ENCODE measurements at regions not wholly inside any gene's neighbourhood (a gene's known extent, or its start where the extent isn't known, plus 50 kb on each side); places are given as distances from the start of the nearest gene placed in this dataset.

DNA sequence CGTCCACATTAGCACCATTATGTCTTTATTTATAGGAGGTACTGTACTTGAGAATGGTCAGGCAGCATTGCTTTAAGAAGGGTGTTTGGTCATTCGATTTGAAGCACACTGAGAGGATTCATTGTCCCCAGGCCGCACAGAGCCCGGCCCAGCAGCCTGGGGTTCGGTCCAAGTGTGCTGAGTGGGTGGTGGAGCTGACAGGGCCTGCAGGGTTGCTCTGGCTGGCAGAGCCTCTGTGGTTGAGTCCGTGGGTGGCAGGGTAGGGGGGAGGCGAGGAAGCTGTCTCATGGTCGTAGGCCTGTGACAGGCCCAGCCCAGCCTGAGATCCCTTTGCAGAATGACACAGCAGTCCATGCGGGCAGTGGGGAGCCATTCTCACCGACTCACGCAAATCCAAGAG lies 227.7 kb upstream of the TOPAZ1 start:
- no peaks in the 10 kb centered on the region for H3K4me1 ChIP-seq (ENCODE audit: insufficient read depth)
- H2AFZ ChIP-seq = no peak overlapping the region
- TF ChIP-seq, protein P1, sequence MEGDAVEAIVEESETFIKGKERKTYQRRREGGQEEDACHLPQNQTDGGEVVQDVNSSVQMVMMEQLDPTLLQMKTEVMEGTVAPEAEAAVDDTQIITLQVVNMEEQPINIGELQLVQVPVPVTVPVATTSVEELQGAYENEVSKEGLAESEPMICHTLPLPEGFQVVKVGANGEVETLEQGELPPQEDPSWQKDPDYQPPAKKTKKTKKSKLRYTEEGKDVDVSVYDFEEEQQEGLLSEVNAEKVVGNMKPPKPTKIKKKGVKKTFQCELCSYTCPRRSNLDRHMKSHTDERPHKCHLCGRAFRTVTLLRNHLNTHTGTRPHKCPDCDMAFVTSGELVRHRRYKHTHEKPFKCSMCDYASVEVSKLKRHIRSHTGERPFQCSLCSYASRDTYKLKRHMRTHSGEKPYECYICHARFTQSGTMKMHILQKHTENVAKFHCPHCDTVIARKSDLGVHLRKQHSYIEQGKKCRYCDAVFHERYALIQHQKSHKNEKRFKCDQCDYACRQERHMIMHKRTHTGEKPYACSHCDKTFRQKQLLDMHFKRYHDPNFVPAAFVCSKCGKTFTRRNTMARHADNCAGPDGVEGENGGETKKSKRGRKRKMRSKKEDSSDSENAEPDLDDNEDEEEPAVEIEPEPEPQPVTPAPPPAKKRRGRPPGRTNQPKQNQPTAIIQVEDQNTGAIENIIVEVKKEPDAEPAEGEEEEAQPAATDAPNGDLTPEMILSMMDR (IDR thresholded peaks at IDR 0.05; ENCODE audit: poor library complexity) = no peak
- H3K27ac ChIP-seq = no peak overlapping the region
- no peak for DNase-seq (ENCODE audit: low spot score)
- H3K36me3 ChIP-seq (replicated peaks; ENCODE audit: insufficient read depth, low read depth) = no peaks in the 10 kb centered on the region
- no peak overlapping the region for H3K4me3 ChIP-seq
- no peaks in the 10 kb centered on the region for H3K9me3 ChIP-seq (ENCODE audit: low read depth)
- H3K79me2 ChIP-seq = no peaks in the 10 kb centered on the region
- no peaks in the 10 kb centered on the region for H4K20me1 ChIP-seq (ENCODE audit: insufficient read depth, poor library complexity, severe bottlenecking)
- 90% methylated on average over 11 of the region's 11 CpGs for WGBS (ENCODE audit: low lambda C conversion rate, missing lambda C conversion rate)
- H3K27me3 ChIP-seq = peaks cover 14% of the 10 kb centered on the region
- H3K4me2 ChIP-seq = no peak overlapping the region
- H3K9me2 ChIP-seq (replicated peaks; ENCODE audit: insufficient read depth) = no peaks in the 10 kb centered on the region

DNA sequence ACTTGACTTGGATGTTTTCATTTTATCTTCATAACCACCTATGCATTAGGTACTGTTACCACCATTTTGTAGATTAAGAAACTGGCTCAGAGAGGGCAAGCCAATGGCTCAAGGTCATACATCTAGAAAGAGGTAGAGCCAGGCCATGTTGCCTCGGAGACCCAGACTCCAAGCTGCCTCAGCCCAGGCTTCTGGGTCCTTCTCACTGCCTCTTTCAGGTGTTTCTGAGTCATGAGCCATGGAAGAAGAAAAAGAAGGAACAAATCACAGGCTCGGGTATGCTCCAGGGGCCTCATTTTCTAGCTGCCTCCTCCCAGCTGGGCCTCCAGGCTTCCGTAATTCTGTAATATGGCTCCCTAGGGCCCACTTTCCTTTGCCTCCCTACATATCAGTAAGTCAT lies 226.5 kb upstream of the TOPAZ1 start:
- Histone ChIP-seq H3K79me2 (no peaks in the 10 kb centered on the region), H3K9me3 (ENCODE audit: low read depth) (no peaks in the 10 kb centered on the region), H3K4me1 (ENCODE audit: insufficient read depth) (no peaks in the 10 kb centered on the region), H3K36me3 (replicated peaks; ENCODE audit: insufficient read depth, low read depth) (no peaks in the 10 kb centered on the region), H3K4me3 (no peak overlapping the region), H3K9me2 (replicated peaks; ENCODE audit: insufficient read depth) (no peaks in the 10 kb centered on the region), H3K27ac (no peak overlapping the region), H2AFZ (no peak overlapping the region), H4K20me1 (ENCODE audit: insufficient read depth, poor library complexity, severe bottlenecking) (no peaks in the 10 kb centered on the region), H3K27me3 (peaks cover 24% of the 10 kb centered on the region), H3K4me2 (no peak overlapping the region)
- no peak for DNase-seq (ENCODE audit: low spot score)
- 91% methylated on average over 3 of the region's 3 CpGs for WGBS (ENCODE audit: low lambda C conversion rate, missing lambda C conversion rate)
- no peak for TF ChIP-seq EZH2 (IDR thresholded peaks at IDR 0.05; ENCODE audit: borderline replicate concordance)
- no peak for TF ChIP-seq EZH2phosphoT487 (IDR thresholded peaks at IDR 0.05; ENCODE audit: low read depth, severe bottlenecking, unreplicated experiment)
- TF ChIP-seq, protein P1 (IDR thresholded peaks at IDR 0.05; ENCODE audit: poor library complexity) = no peak

DNA sequence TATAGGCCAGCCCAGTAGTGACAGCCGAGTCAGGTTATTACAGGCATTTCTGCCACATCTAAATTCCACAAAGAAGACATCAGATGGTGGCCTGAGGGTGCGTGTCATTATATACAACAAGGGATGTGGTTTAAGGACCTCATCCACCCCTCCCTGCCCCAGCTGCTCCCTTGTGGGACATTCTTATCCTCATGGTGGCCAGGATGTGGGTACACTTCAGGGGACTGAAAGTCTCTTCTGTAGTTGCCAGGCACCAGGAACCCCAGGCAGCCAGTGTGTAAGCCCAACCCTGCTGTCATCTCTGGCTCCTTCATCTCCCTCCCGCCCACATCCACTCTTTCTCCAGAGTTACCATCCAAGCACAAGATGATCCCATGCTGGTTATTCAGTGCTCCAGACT lies 224.9 kb upstream of the TOPAZ1 start:
- no peak overlapping the region for H2AFZ ChIP-seq
- TF ChIP-seq, protein P1 (IDR thresholded peaks at IDR 0.05; ENCODE audit: poor library complexity) = no peak
- TF ChIP-seq EZH2 (IDR thresholded peaks at IDR 0.05; ENCODE audit: borderline replicate concordance) (no peak), EZH2phosphoT487 (IDR thresholded peaks at IDR 0.05; ENCODE audit: low read depth, severe bottlenecking, unreplicated experiment) (no peak)
- H3K9me3 ChIP-seq (ENCODE audit: low read depth) = no peaks in the 10 kb centered on the region
- DNase-seq (ENCODE audit: low spot score) = no peak
- no peaks in the 10 kb centered on the region for H3K9me2 ChIP-seq (replicated peaks; ENCODE audit: insufficient read depth)
- no peaks in the 10 kb centered on the region for H4K20me1 ChIP-seq (ENCODE audit: insufficient read depth, poor library complexity, severe bottlenecking)
- H3K4me3 ChIP-seq = no peak overlapping the region
- 84% methylated on average over 3 of the region's 3 CpGs for WGBS (ENCODE audit: low lambda C conversion rate, missing lambda C conversion rate)
- no peak overlapping the region for H3K4me2 ChIP-seq
- H3K4me1 ChIP-seq (ENCODE audit: insufficient read depth) = no peaks in the 10 kb centered on the region
- no peaks in the 10 kb centered on the region for H3K36me3 ChIP-seq (replicated peaks; ENCODE audit: insufficient read depth, low read depth)
- H3K79me2 ChIP-seq = no peaks in the 10 kb centered on the region
- no peak overlapping the region for H3K27ac ChIP-seq
- peaks cover 37% of the 10 kb centered on the region for H3K27me3 ChIP-seq

DNA sequence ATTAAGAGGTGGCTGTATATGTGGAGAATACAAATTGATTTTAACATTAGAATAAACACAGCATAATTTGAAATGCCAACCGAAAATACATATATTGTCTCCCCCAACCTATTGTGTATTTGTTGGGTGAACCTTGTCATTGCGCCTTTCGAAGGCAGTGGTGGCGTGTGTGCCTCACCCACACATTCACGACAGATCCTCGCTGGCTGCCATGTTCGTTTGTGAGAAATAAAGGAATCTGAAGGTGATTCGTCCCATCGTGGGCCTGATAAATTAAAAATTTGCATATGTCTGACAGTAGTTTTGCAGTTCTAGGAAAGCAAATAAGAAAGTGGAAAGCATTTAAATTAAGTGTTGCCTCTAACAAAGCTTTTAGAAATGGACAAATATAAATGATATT lies 222.8 kb upstream of the TOPAZ1 start:
- H3K79me2 ChIP-seq = no peaks in the 10 kb centered on the region
- no peaks in the 10 kb centered on the region for H3K9me2 ChIP-seq (replicated peaks; ENCODE audit: insufficient read depth)
- no peak overlapping the region for H3K27ac ChIP-seq
- no peaks in the 10 kb centered on the region for H3K36me3 ChIP-seq (replicated peaks; ENCODE audit: insufficient read depth, low read depth)
- no peak for DNase-seq (ENCODE audit: low spot score)
- WGBS (ENCODE audit: low lambda C conversion rate, missing lambda C conversion rate) = 93% methylated on average over 9 of the region's 9 CpGs
- no peak overlapping the region for H3K4me3 ChIP-seq
- H4K20me1 ChIP-seq (ENCODE audit: insufficient read depth, poor library complexity, severe bottlenecking) = no peaks in the 10 kb centered on the region
- H2AFZ ChIP-seq = no peak overlapping the region
- H3K9me3 ChIP-seq (ENCODE audit: low read depth) = no peaks in the 10 kb centered on the region
- no peak overlapping the region for H3K4me2 ChIP-seq
- no peaks in the 10 kb centered on the region for H3K4me1 ChIP-seq (ENCODE audit: insufficient read depth)
- H3K27me3 ChIP-seq = peaks cover 56% of the 10 kb centered on the region
- TF ChIP-seq EZH2phosphoT487 (IDR thresholded peaks at IDR 0.05; ENCODE audit: low read depth, severe bottlenecking, unreplicated experiment) (no peak), EZH2 (IDR thresholded peaks at IDR 0.05; ENCODE audit: borderline replicate concordance) (no peak)
- TF ChIP-seq, protein P1 (IDR thresholded peaks at IDR 0.05; ENCODE audit: poor library complexity) = no peak

All from hepatocyte (in vitro differentiated cells).